ENCODE measurements at regions not wholly inside any gene's neighbourhood (a gene's known extent, or its start where the extent isn't known, plus 50 kb on each side); places are given as distances from the start of the nearest gene placed in this dataset.

GRCh38 chr1:162992945-162993344 lies 76.2 kb upstream of the RGS4 start:
- DNase-seq (no peak), ATAC-seq (no peak)
- Histone ChIP-seq H3K4me1 (ENCODE audit: control insufficient read depth in 2 of 2, insufficient read depth in 2 of 2, low read length in 2 of 2) (no peaks in the 10 kb centered on the region), H3K9me3 (ENCODE audit: control insufficient read depth in 2 of 3, low read length in 3 of 3) (no peaks in the 10 kb centered on the region), H3K4me3 (ENCODE audit: low read length) (no peak overlapping the region), H3K27me3 (ENCODE audit: control insufficient read depth in 2 of 2, insufficient read depth in 2 of 2, low read length in 2 of 2) (no peaks in the 10 kb centered on the region), H3K36me3 (ENCODE audit: control insufficient read depth in 2 of 3, insufficient read depth in 3 of 3, low read length in 3 of 3) (no peaks in the 10 kb centered on the region), H3K27ac (ENCODE audit: low read depth, low read length) (no peak overlapping the region)
- CTCF ChIA-PET: no interaction called here
- Mint-ChIP-seq H3K4me3 (no peak overlapping the region), H3K27me3 (peaks cover 3 to 26% (median 13%) of the 10 kb centered on the region in 5 donors), H3K27ac (no peak overlapping the region), H3K9me3 (peaks cover 0 to 9% (median 0%) of the 10 kb centered on the region in 11 donors), H3K4me1 (no peaks in the 10 kb centered on the region), H3K36me3 (no peaks in the 10 kb centered on the region)
- intact Hi-C loops (cut with micrococcal nuclease): no loop called here
- POLR2A ChIA-PET: no interaction called here

DNA sequence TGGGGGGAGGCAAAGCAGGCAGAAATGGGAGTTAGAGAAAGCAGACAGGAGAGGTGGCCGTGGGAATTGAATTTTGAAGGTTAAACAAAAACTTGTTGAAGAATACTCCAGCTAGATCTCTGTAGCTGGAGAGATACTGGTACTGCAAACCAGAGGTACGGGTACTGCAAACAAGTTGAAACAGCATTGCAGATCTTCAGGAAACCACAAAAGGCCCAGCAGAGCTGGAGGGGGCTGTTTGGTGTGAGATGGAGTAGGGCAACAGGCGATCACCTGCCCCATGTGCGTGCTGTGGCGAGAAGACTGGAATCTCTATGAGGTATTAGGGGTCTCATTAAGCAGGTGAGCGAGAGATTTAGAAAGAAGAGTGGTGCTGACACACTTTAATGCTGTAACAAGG lies 77.7 kb upstream of the RGS4 start:
- intact Hi-C loops (cut with micrococcal nuclease): no loop called here
- no peaks in the 10 kb centered on the region for H3K9me3 ChIP-seq (ENCODE audit: control insufficient read depth in 2 of 3, low read length in 3 of 3)
- CTCF ChIA-PET: interaction anchor here (0.6 kb wide), 1 partner anchor 100 kb away, joined by 3 read pairs; no protein-coding TSS in a partner anchor
- Mint-ChIP-seq H3K4me1 (no peaks in the 10 kb centered on the region), H3K27ac (no peak overlapping the region), H3K4me3 (no peak overlapping the region), H3K36me3 (no peaks in the 10 kb centered on the region), H3K9me3 (peaks cover 0 to 8% (median 0%) of the 10 kb centered on the region in 11 donors), H3K27me3 (peaks cover 3 to 33% (median 18%) of the 10 kb centered on the region in 5 donors)
- no peaks in the 10 kb centered on the region for H3K27me3 ChIP-seq (ENCODE audit: control insufficient read depth in 2 of 2, insufficient read depth in 2 of 2, low read length in 2 of 2)
- DNase-seq: no peak
- H3K4me3 ChIP-seq (ENCODE audit: low read length): no peak overlapping the region
- no peaks in the 10 kb centered on the region for H3K4me1 ChIP-seq (ENCODE audit: control insufficient read depth in 2 of 2, insufficient read depth in 2 of 2, low read length in 2 of 2)
- no peaks in the 10 kb centered on the region for H3K36me3 ChIP-seq (ENCODE audit: control insufficient read depth in 2 of 3, insufficient read depth in 3 of 3, low read length in 3 of 3)
- no peak for ATAC-seq
- POLR2A ChIA-PET: no interaction called here
- no peak overlapping the region for H3K27ac ChIP-seq (ENCODE audit: low read depth, low read length)

GRCh38 chr1:162990665-162991064 lies 78.5 kb upstream of the RGS4 start:
- POLR2A ChIA-PET: no interaction called here
- no peaks in the 10 kb centered on the region for H3K36me3 ChIP-seq (ENCODE audit: control insufficient read depth in 2 of 3, insufficient read depth in 3 of 3, low read length in 3 of 3)
- H3K4me3 ChIP-seq (ENCODE audit: low read length): no peak overlapping the region
- CTCF ChIA-PET: interaction anchor here (0.6 kb wide), 1 partner anchor 101 kb away, joined by 3 read pairs; no protein-coding TSS in a partner anchor
- ATAC-seq (no peak), DNase-seq (no peak)
- H3K27ac ChIP-seq (ENCODE audit: low read depth, low read length): no peak overlapping the region
- Mint-ChIP-seq H3K27ac (no peak overlapping the region), H3K27me3 (peaks cover 3 to 38% (median 18%) of the 10 kb centered on the region in 5 donors), H3K4me1 (no peaks in the 10 kb centered on the region), H3K36me3 (no peaks in the 10 kb centered on the region), H3K9me3 (peaks cover 0 to 8% (median 0%) of the 10 kb centered on the region in 11 donors), H3K4me3 (no peak overlapping the region)
- no peaks in the 10 kb centered on the region for H3K27me3 ChIP-seq (ENCODE audit: control insufficient read depth in 2 of 2, insufficient read depth in 2 of 2, low read length in 2 of 2)
- intact Hi-C loops (cut with micrococcal nuclease): no loop called here
- H3K9me3 ChIP-seq (ENCODE audit: control insufficient read depth in 2 of 3, low read length in 3 of 3): no peaks in the 10 kb centered on the region
- no peaks in the 10 kb centered on the region for H3K4me1 ChIP-seq (ENCODE audit: control insufficient read depth in 2 of 2, insufficient read depth in 2 of 2, low read length in 2 of 2)

- Histone ChIP-seq H3K27me3 (ENCODE audit: control insufficient read depth in 2 of 2, insufficient read depth in 2 of 2, low read length in 2 of 2) (no peaks in the 10 kb centered on the region), H3K4me1 (ENCODE audit: control insufficient read depth in 2 of 2, insufficient read depth in 2 of 2, low read length in 2 of 2) (no peaks in the 10 kb centered on the region), H3K4me3 (ENCODE audit: low read length) (no peak overlapping the region), H3K9me3 (ENCODE audit: control insufficient read depth in 2 of 3, low read length in 3 of 3) (no peaks in the 10 kb centered on the region), H3K36me3 (ENCODE audit: control insufficient read depth in 2 of 3, insufficient read depth in 3 of 3, low read length in 3 of 3) (no peaks in the 10 kb centered on the region), H3K27ac (ENCODE audit: low read depth, low read length) (no peak overlapping the region)
- ChIA-PET POLR2A (no interaction called here), CTCF (no interaction called here)
- H3K27ac Mint-ChIP-seq: no peak overlapping the region
- peaks cover 3 to 28% (median 18%) of the 10 kb centered on the region in 5 donors for H3K27me3 Mint-ChIP-seq
- DNase-seq (no peak), ATAC-seq (no peak)
- no peak overlapping the region for H3K4me3 Mint-ChIP-seq
- intact Hi-C loops (cut with micrococcal nuclease): no loop called here
- H3K9me3 Mint-ChIP-seq: peaks cover 0 to 6% (median 0%) of the 10 kb centered on the region in 11 donors
- H3K4me1 Mint-ChIP-seq: no peaks in the 10 kb centered on the region
- no peaks in the 10 kb centered on the region for H3K36me3 Mint-ChIP-seq
These were observed 80.3 kb upstream of the RGS4 start for GRCh38 chr1:162988869-162989268.

GRCh38 chr1:162987866-162988265 lies 81.3 kb upstream of the RGS4 start:
- no peaks in the 10 kb centered on the region for H3K27me3 ChIP-seq (ENCODE audit: control insufficient read depth in 2 of 2, insufficient read depth in 2 of 2, low read length in 2 of 2)
- no peak overlapping the region for H3K27ac ChIP-seq (ENCODE audit: low read depth, low read length)
- Mint-ChIP-seq H3K4me1 (no peaks in the 10 kb centered on the region), H3K36me3 (no peaks in the 10 kb centered on the region), H3K4me3 (no peak overlapping the region), H3K27me3 (peaks cover 0 to 31% (median 19%) of the 10 kb centered on the region in 5 donors), H3K27ac (no peak overlapping the region), H3K9me3 (peaks cover 0 to 4% (median 0%) of the 10 kb centered on the region in 11 donors)
- H3K4me3 ChIP-seq (ENCODE audit: low read length): no peak overlapping the region
- ChIA-PET POLR2A (no interaction called here), CTCF (no interaction called here)
- no peaks in the 10 kb centered on the region for H3K36me3 ChIP-seq (ENCODE audit: control insufficient read depth in 2 of 3, insufficient read depth in 3 of 3, low read length in 3 of 3)
- DNase-seq: no peak
- no peaks in the 10 kb centered on the region for H3K9me3 ChIP-seq (ENCODE audit: control insufficient read depth in 2 of 3, low read length in 3 of 3)
- intact Hi-C loops (cut with micrococcal nuclease): no loop called here
- H3K4me1 ChIP-seq (ENCODE audit: control insufficient read depth in 2 of 2, insufficient read depth in 2 of 2, low read length in 2 of 2): no peaks in the 10 kb centered on the region
- ATAC-seq: no peak

DNA sequence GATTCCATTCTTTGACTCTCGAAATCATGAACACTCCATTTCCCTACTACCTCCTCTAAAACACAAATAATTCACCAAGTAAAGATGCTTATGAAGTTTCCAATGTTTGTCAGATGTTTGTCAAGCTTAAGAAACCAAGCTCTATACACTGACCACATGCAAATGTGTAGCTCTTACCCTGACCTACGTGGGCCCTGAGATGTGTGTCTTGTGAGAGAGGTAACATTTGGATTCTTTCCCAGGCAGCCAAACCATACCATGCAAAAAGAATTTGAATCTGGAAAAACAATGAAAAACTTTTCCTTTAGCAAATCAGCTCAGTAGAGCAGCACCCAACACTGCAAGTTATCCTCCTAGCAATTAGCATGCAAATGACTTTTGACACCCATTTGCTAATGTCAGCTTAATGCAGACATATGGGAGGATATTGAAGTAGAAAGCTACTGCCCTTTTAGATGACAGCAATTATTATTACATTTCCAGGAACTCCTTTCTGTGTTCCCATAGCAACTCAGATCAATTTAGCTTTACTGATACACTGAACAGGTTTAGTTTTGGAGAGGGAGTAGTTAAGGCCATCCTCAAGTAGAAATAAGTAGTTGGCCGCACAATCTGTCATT lies 83.2 kb upstream of the RGS4 start:
- Mint-ChIP-seq H3K4me1 (no peaks in the 10 kb centered on the region), H3K4me3 (no peak overlapping the region), H3K36me3 (no peaks in the 10 kb centered on the region), H3K27me3 (peaks cover 0 to 47% (median 31%) of the 10 kb centered on the region in 5 donors), H3K9me3 (peaks cover 0 to 3% (median 0%) of the 10 kb centered on the region in 11 donors), H3K27ac (no peak overlapping the region)
- CTCF ChIA-PET: no interaction called here
- POLR2A ChIA-PET: no interaction called here
- no peaks in the 10 kb centered on the region for H3K4me1 ChIP-seq (ENCODE audit: control insufficient read depth in 2 of 2, insufficient read depth in 2 of 2, low read length in 2 of 2)
- H3K27me3 ChIP-seq (ENCODE audit: control insufficient read depth in 2 of 2, insufficient read depth in 2 of 2, low read length in 2 of 2): no peaks in the 10 kb centered on the region
- H3K4me3 ChIP-seq (ENCODE audit: low read length): no peak overlapping the region
- H3K36me3 ChIP-seq (ENCODE audit: control insufficient read depth in 2 of 3, insufficient read depth in 3 of 3, low read length in 3 of 3): no peaks in the 10 kb centered on the region
- intact Hi-C loops (cut with micrococcal nuclease): no loop called here
- H3K9me3 ChIP-seq (ENCODE audit: control insufficient read depth in 2 of 3, low read length in 3 of 3): no peaks in the 10 kb centered on the region
- DNase-seq (no peak), ATAC-seq (no peak)
- no peak overlapping the region for H3K27ac ChIP-seq (ENCODE audit: low read depth, low read length)

DNA sequence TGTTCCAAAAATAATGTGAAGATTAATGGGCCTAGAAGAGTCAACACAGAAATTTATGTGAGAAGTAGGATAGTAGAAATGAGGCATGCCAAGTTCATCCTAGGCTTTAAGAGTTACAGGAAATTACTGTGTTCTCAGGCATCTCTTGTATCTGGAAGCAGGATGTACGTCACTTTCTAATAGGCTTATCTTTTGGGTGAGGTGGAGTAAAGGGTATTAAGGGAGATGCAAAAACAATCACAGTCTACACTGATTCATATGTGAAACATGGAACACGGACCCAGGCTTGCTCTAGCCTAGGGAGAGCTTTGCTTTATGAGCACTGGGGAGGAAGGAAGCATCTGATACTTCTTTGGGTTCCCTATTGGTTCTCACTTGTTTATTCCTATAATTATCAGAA lies 84.5 kb upstream of the RGS4 start:
- POLR2A ChIA-PET: no interaction called here
- Mint-ChIP-seq H3K27me3 (peaks cover 0 to 56% (median 29%) of the 10 kb centered on the region in 5 donors), H3K9me3 (peaks cover 0 to under 1% (median 0%) of the 10 kb centered on the region in 11 donors), H3K4me3 (no peak overlapping the region), H3K4me1 (no peaks in the 10 kb centered on the region), H3K27ac (no peak overlapping the region), H3K36me3 (no peaks in the 10 kb centered on the region)
- intact Hi-C loops (cut with micrococcal nuclease): no loop called here
- Histone ChIP-seq H3K36me3 (ENCODE audit: control insufficient read depth in 2 of 3, insufficient read depth in 3 of 3, low read length in 3 of 3) (no peaks in the 10 kb centered on the region), H3K27ac (ENCODE audit: low read depth, low read length) (no peak overlapping the region), H3K27me3 (ENCODE audit: control insufficient read depth in 2 of 2, insufficient read depth in 2 of 2, low read length in 2 of 2) (no peaks in the 10 kb centered on the region), H3K9me3 (ENCODE audit: control insufficient read depth in 2 of 3, low read length in 3 of 3) (no peaks in the 10 kb centered on the region), H3K4me1 (ENCODE audit: control insufficient read depth in 2 of 2, insufficient read depth in 2 of 2, low read length in 2 of 2) (no peaks in the 10 kb centered on the region), H3K4me3 (ENCODE audit: low read length) (no peak overlapping the region)
- ATAC-seq (no peak), DNase-seq (no peak)
- CTCF ChIA-PET: no interaction called here

Measured in naive thymus-derived CD4-positive, alpha-beta T cell (primary cell).